ENCODE measurements at regions not wholly inside any gene's neighbourhood (a gene's known extent, or its start where the extent isn't known, plus 50 kb on each side); places are given as distances from the start of the nearest gene placed in this dataset.

- ATAC-seq, result no peak
- no TSS peak for BruUV-seq (replicated peaks)
- H3K4me1 ChIP-seq (ENCODE audit: insufficient read depth, low read length), result no peaks in the 10 kb centered on the region
- H3K9me3 ChIP-seq (ENCODE audit: low read length), result no peaks in the 10 kb centered on the region
- no peaks in the 10 kb centered on the region for H4K20me1 ChIP-seq (ENCODE audit: insufficient read depth, low read length)
- no peak overlapping the region for H3K4me2 ChIP-seq (ENCODE audit: low read depth, low read length)
- POLR2A ChIA-PET, result no interaction called here
- no peak overlapping the region for H3K27ac ChIP-seq (ENCODE audit: extremely low read length, insufficient read depth, low read length)
- no peak overlapping the region for H3K4me3 ChIP-seq (replicated peaks in 1 of 3; ENCODE audit: insufficient read depth in 1 of 3, low read depth in 2 of 3, low read length in 3 of 3)
- no peak for TF ChIP-seq ZNF883 (CRISPR knock-in tag; IDR thresholded peaks at IDR 0.05; ENCODE audit: not compliant biosample characterization)
- TF ChIP-seq MTF2 (CRISPR knock-in tag; IDR thresholded peaks at IDR 0.05; ENCODE audit: borderline replicate concordance), result no peak
- no peak for TF ChIP-seq RELA (CRISPR knock-in tag; IDR thresholded peaks at IDR 0.05)
- TF ChIP-seq ZNF569 (CRISPR knock-in tag; IDR thresholded peaks at IDR 0.05; ENCODE audit: borderline replicate concordance), result no peak
- TF ChIP-seq, protein P1, sequence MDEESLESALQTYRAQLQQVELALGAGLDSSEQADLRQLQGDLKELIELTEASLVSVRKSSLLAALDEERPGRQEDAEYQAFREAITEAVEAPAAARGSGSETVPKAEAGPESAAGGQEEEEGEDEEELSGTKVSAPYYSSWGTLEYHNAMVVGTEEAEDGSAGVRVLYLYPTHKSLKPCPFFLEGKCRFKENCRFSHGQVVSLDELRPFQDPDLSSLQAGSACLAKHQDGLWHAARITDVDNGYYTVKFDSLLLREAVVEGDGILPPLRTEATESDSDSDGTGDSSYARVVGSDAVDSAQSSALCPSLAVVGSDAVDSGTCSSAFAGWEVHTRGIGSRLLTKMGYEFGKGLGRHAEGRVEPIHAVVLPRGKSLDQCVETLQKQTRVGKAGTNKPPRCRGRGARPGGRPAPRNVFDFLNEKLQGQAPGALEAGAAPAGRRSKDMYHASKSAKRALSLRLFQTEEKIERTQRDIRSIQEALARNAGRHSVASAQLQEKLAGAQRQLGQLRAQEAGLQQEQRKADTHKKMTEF (CRISPR knock-in tag; IDR thresholded peaks at IDR 0.05), result no peak
- TF ChIP-seq GATAD1 (CRISPR knock-in tag; IDR thresholded peaks at IDR 0.05), result no peak
- intact Hi-C loops (cut with micrococcal nuclease; ENCODE audit: unreplicated experiment) (no loop called here), in situ Hi-C loops (cut with HindIII; ENCODE audit: extremely low pct_ligation_motif_present, low pct_unique_long_range_greater_than_20kb) (no loop called here)
- no peak overlapping the region for H2AFZ ChIP-seq (ENCODE audit: low read length)
- CTCF ChIA-PET (ENCODE audit: low intra/inter-chr PET ratio, low total read pairs), result no interaction called here
- no peak for FAIRE-seq
- DNase-seq (ENCODE audit: low spot score), result no peak
- H3K36me3 ChIP-seq (replicated peaks in 1 of 2; ENCODE audit: control insufficient read depth in 1 of 2, insufficient read depth in 2 of 2, low read length in 2 of 2), result no peaks in the 10 kb centered on the region
- H3K79me2 ChIP-seq (ENCODE audit: insufficient read depth, low read length), result no peaks in the 10 kb centered on the region
- no peaks in the 10 kb centered on the region for H3K27me3 ChIP-seq (ENCODE audit: control insufficient read depth in 1 of 2, insufficient read depth in 2 of 2, low read length in 2 of 2)
- no peak overlapping the region for H3K9ac ChIP-seq (ENCODE audit: insufficient read depth, low read depth, low read length)
Observed at GRCh38 chr7:91655656-91656055, 224.8 kb downstream of the MTERF1 start.

GRCh38 chr7:91656541-91657482 lies 223.7 kb downstream of the MTERF1 start:
- no peak overlapping the region for H3K4me2 ChIP-seq (ENCODE audit: low read depth, low read length)
- no peak overlapping the region for H3K9ac ChIP-seq (ENCODE audit: insufficient read depth, low read depth, low read length)
- H4K20me1 ChIP-seq (ENCODE audit: insufficient read depth, low read length), result no peaks in the 10 kb centered on the region
- no peaks in the 10 kb centered on the region for H3K4me1 ChIP-seq (ENCODE audit: insufficient read depth, low read length)
- ATAC-seq, result no peak
- ChIA-PET POLR2A (no interaction called here), CTCF (ENCODE audit: low intra/inter-chr PET ratio, low total read pairs) (no interaction called here)
- no peaks in the 10 kb centered on the region for H3K9me3 ChIP-seq (ENCODE audit: low read length)
- H3K79me2 ChIP-seq (ENCODE audit: insufficient read depth, low read length), result no peaks in the 10 kb centered on the region
- DNase-seq (ENCODE audit: low spot score), result no peak
- no peaks in the 10 kb centered on the region for H3K36me3 ChIP-seq (replicated peaks in 1 of 2; ENCODE audit: control insufficient read depth in 1 of 2, insufficient read depth in 2 of 2, low read length in 2 of 2)
- intact Hi-C loops (cut with micrococcal nuclease; ENCODE audit: unreplicated experiment) (no loop called here), in situ Hi-C loops (cut with HindIII; ENCODE audit: extremely low pct_ligation_motif_present, low pct_unique_long_range_greater_than_20kb) (no loop called here)
- no peaks in the 10 kb centered on the region for H3K27me3 ChIP-seq (ENCODE audit: control insufficient read depth in 1 of 2, insufficient read depth in 2 of 2, low read length in 2 of 2)
- no TSS peak for BruUV-seq (replicated peaks)
- H3K27ac ChIP-seq (ENCODE audit: extremely low read length, insufficient read depth, low read length), result no peak overlapping the region
- H2AFZ ChIP-seq (ENCODE audit: low read length), result no peak overlapping the region
- WGBS (ENCODE audit: low lambda C conversion rate), result 54% methylated on average over 9 of the region's 9 CpGs
- H3K4me3 ChIP-seq (replicated peaks in 1 of 3; ENCODE audit: insufficient read depth in 1 of 3, low read depth in 2 of 3, low read length in 3 of 3), result no peak overlapping the region
- no peak for FAIRE-seq
- no peak for TF ChIP-seq EHMT2 (IDR thresholded peaks at IDR 0.05; ENCODE audit: borderline replicate concordance, low read depth, low read length)
- TF ChIP-seq ZNF724P (CRISPR knock-in tag; IDR thresholded peaks at IDR 0.05; ENCODE audit: borderline replicate concordance), result no peak
- TF ChIP-seq, protein P2, sequence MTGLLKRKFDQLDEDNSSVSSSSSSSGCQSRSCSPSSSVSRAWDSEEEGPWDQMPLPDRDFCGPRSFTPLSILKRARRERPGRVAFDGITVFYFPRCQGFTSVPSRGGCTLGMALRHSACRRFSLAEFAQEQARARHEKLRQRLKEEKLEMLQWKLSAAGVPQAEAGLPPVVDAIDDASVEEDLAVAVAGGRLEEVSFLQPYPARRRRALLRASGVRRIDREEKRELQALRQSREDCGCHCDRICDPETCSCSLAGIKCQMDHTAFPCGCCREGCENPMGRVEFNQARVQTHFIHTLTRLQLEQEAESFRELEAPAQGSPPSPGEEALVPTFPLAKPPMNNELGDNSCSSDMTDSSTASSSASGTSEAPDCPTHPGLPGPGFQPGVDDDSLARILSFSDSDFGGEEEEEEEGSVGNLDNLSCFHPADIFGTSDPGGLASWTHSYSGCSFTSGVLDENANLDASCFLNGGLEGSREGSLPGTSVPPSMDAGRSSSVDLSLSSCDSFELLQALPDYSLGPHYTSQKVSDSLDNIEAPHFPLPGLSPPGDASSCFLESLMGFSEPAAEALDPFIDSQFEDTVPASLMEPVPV (CRISPR knock-in tag; IDR thresholded peaks at IDR 0.05), result no peak
- no peak for TF ChIP-seq TBP (CRISPR knock-in tag; IDR thresholded peaks at IDR 0.05)
- TF ChIP-seq, protein P3, sequence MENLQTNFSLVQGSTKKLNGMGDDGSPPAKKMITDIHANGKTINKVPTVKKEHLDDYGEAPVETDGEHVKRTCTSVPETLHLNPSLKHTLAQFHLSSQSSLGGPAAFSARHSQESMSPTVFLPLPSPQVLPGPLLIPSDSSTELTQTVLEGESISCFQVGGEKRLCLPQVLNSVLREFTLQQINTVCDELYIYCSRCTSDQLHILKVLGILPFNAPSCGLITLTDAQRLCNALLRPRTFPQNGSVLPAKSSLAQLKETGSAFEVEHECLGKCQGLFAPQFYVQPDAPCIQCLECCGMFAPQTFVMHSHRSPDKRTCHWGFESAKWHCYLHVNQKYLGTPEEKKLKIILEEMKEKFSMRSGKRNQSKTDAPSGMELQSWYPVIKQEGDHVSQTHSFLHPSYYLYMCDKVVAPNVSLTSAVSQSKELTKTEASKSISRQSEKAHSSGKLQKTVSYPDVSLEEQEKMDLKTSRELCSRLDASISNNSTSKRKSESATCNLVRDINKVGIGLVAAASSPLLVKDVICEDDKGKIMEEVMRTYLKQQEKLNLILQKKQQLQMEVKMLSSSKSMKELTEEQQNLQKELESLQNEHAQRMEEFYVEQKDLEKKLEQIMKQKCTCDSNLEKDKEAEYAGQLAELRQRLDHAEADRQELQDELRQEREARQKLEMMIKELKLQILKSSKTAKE (CRISPR knock-in tag; IDR thresholded peaks at IDR 0.05; ENCODE audit: borderline replicate concordance), result no peak
- no peak for TF ChIP-seq CHCHD3 (CRISPR knock-in tag; IDR thresholded peaks at IDR 0.05)
- TF ChIP-seq FOXA3 (CRISPR knock-in tag; IDR thresholded peaks at IDR 0.05), result no peak

Data from HepG2 (cell line).